GM23338 (cell line): ENCODE measurements at regions not wholly inside any gene's neighbourhood (a gene's known extent, or its start where the extent isn't known, plus 50 kb on each side); places are given as distances from the start of the nearest gene placed in this dataset.

Experiments
- ATAC-seq: fragments of 200-7000 bp; cut with Tn5 transposase; 3 replicates; pipeline ENCODE4 v1.9.1; 2020
- DNase-seq: peaks from one replicate; pipeline ENCODE4 v3.0.0-alpha.2; 2015; ENCODE audit warnings: low spot score
- H2AFZ ChIP-seq: fragments of 200-600 bp; sonication (generic); 2 replicates; pipeline ENCODE4 v1.8.0; 2016; ENCODE audit warnings: antibody characterized with exemption, mild to moderate bottlenecking, moderate library complexity
- H3F3A ChIP-seq: fragments of 200-600 bp; sonication (generic); replicated peaks from 2 replicates; pipeline ENCODE4 v1.8.0; 2017; ENCODE audit warnings: antibody characterized with exemption, mixed run types, low read depth
- H3K27ac ChIP-seq: fragments of 200-600 bp; sonication (generic); 2 replicates; pipeline ENCODE4 v1.6.1; 2016; ENCODE audit warnings: low read depth
- H3K27me3 ChIP-seq: fragments of 200-600 bp; sonication (generic); 2 replicates; pipeline ENCODE4 v1.8.0; 2016; ENCODE audit warnings: mild to moderate bottlenecking, mixed run types, moderate library complexity; ENCODE audit not compliant: insufficient read depth
- H3K36me3 ChIP-seq: fragments of 200-600 bp; sonication (generic); 2 replicates; pipeline ENCODE4 v1.8.0; 2016; ENCODE audit warnings: mild to moderate bottlenecking; ENCODE audit not compliant: insufficient read depth
- H3K4me1 ChIP-seq: fragments of 200-600 bp; sonication (generic); 2 replicates; pipeline ENCODE4 v1.8.0; 2016; ENCODE audit warnings: mild to moderate bottlenecking, moderate library complexity; ENCODE audit not compliant: insufficient read depth
- H3K4me2 ChIP-seq: fragments of 200-600 bp; sonication (generic); 2 replicates; pipeline ENCODE4 v1.7.1; 2017; ENCODE audit warnings: mixed run types
- H3K4me3 ChIP-seq: fragments of 200-600 bp; sonication (generic); 2 replicates; pipeline ENCODE4 v1.6.1; 2016; ENCODE audit warnings: mixed run types
- H3K79me2 ChIP-seq: fragments of 200-600 bp; sonication (generic); replicated peaks from 2 replicates; pipeline ENCODE4 v1.8.0; 2017; ENCODE audit warnings: mild to moderate bottlenecking; ENCODE audit not compliant: insufficient read depth
- H3K9me2 ChIP-seq: fragments of 200-600 bp; sonication (generic); 2 replicates; pipeline ENCODE4 v1.8.0; 2017; ENCODE audit not compliant: insufficient read depth
- H4K20me1 ChIP-seq: fragments of 200-600 bp; sonication (generic); replicated peaks from 2 replicates; pipeline ENCODE4 v1.8.0; 2017; ENCODE audit warnings: mild to moderate bottlenecking; ENCODE audit not compliant: insufficient read depth
- H3K27ac Mint-ChIP-seq: 2 replicates; pipeline ENCODE4 v1.8.0; 2020; ENCODE audit warnings: inconsistent platforms, mild to moderate bottlenecking, moderate library complexity, mixed read lengths
- H3K27me3 Mint-ChIP-seq: 3 replicates; pipeline ENCODE4 v1.8.0; 2022; ENCODE audit warnings: low read depth, mild to moderate bottlenecking, moderate library complexity, mixed read lengths, inconsistent platforms; ENCODE audit not compliant: insufficient read depth, poor library complexity
- H3K36me3 Mint-ChIP-seq: 3 replicates; pipeline ENCODE4 v1.8.0; 2021; ENCODE audit warnings: low read depth, mild to moderate bottlenecking, inconsistent platforms, moderate library complexity, mixed read lengths
- H3K4me1 Mint-ChIP-seq: 3 replicates; pipeline ENCODE4 v1.8.0; 2020; ENCODE audit warnings: mild to moderate bottlenecking, inconsistent platforms, mixed read lengths
- H3K4me3 Mint-ChIP-seq: 3 replicates; pipeline ENCODE4 v1.8.0; 2021; ENCODE audit warnings: moderate library complexity, mild to moderate bottlenecking, inconsistent platforms, mixed read lengths
- H3K9me3 Mint-ChIP-seq: 3 replicates; pipeline ENCODE4 v1.8.0; 2020; ENCODE audit warnings: moderate library complexity, mild to moderate bottlenecking, inconsistent platforms, mixed read lengths
- CREB1 ChIP-seq: fragments of 250-450 bp; sonication (Bioruptor Pico); IDR thresholded peaks from 2 replicates; pipeline ENCODE4 v1.5.0; 2020; ENCODE audit warnings: low read depth, mild to moderate bottlenecking, moderate library complexity
- CTCF ChIP-seq, 2 experiments: fragments of 200-600 bp in 1 of 2; sonication (generic) in 1 of 2; conservative IDR thresholded peaks; 2 replicates each; pipeline versions ENCODE4 v1.5.1 to v1.6.1; 2016 to 2017; ENCODE audit warnings: antibody characterized with exemption in 2 of 2, low read depth in 2 of 2, mild to moderate bottlenecking in 2 of 2, moderate library complexity in 1 of 2
- ETS1 ChIP-seq: IDR thresholded peaks from 2 replicates; pipeline ENCODE4 v1.6.1; 2016; ENCODE audit warnings: antibody characterized with exemption
- EZH2 ChIP-seq: fragments of 200-600 bp; sonication (generic); IDR thresholded peaks from one replicate; pipeline ENCODE4 v1.8.0; 2017; ENCODE audit warnings: antibody characterized with exemption, mild to moderate bottlenecking, low read depth; ENCODE audit not compliant: unreplicated experiment
- EZH2phosphoT487 ChIP-seq: fragments of 200-600 bp; sonication (generic); IDR thresholded peaks from one replicate; pipeline ENCODE4 v1.8.1; 2018; ENCODE audit warnings: antibody characterized with exemption; ENCODE audit not compliant: unreplicated experiment
- JUNB ChIP-seq: IDR thresholded peaks from one replicate; pipeline ENCODE4 v1.6.1; 2016; ENCODE audit warnings: antibody characterized with exemption; ENCODE audit not compliant: unreplicated experiment
- NANOG ChIP-seq: IDR thresholded peaks from 2 replicates; pipeline ENCODE4 v1.6.1; 2016; ENCODE audit warnings: antibody characterized with exemption, borderline replicate concordance
- POLR2AphosphoS5 ChIP-seq: IDR thresholded peaks from 2 replicates; pipeline ENCODE4 v1.6.1; 2016; ENCODE audit warnings: antibody characterized with exemption, low read depth
- REST ChIP-seq: IDR thresholded peaks from one replicate; pipeline ENCODE4 v1.6.1; 2018; ENCODE audit warnings: antibody characterized with exemption; ENCODE audit not compliant: unreplicated experiment
- STAT1 ChIP-seq: IDR thresholded peaks from one replicate; pipeline ENCODE4 v1.6.1; 2016; ENCODE audit warnings: antibody characterized with exemption; ENCODE audit not compliant: unreplicated experiment
- ZNF114 ChIP-seq: fragments of 250-450 bp; sonication (Bioruptor Pico); IDR thresholded peaks from 2 replicates; pipeline ENCODE4 v1.5.0; 2020; ENCODE audit warnings: mild to moderate bottlenecking, moderate library complexity
- ZNF331 ChIP-seq: fragments of 250-450 bp; sonication (Bioruptor Pico); IDR thresholded peaks from 2 replicates; pipeline ENCODE4 v1.5.0; 2020; ENCODE audit warnings: low read depth, mild to moderate bottlenecking, moderate library complexity
- ZNF462 ChIP-seq: fragments of 250-450 bp; sonication (Bioruptor Pico); IDR thresholded peaks from 2 replicates; pipeline ENCODE4 v1.5.0; 2020; ENCODE audit warnings: mild to moderate bottlenecking, moderate library complexity

- Histone ChIP-seq H4K20me1 (no peaks in the 10 kb centered on the region), H2AFZ (no peak overlapping the region), H3K79me2 (no peaks in the 10 kb centered on the region), H3K27ac (no peak overlapping the region), H3K4me3 (no peak overlapping the region), H3F3A (no peaks in the 10 kb centered on the region), H3K36me3 (no peaks in the 10 kb centered on the region), H3K4me2 (no peak overlapping the region), H3K27me3 (no peaks in the 10 kb centered on the region), H3K4me1 (no peaks in the 10 kb centered on the region), H3K9me2 (peaks cover 19% of the 10 kb centered on the region)
- H3K4me1 Mint-ChIP-seq: no peaks in the 10 kb centered on the region
- DNase-seq: no peak
- H3K4me3 Mint-ChIP-seq: no peak overlapping the region
- H3K27me3 Mint-ChIP-seq: no peaks in the 10 kb centered on the region
- TF ChIP-seq NANOG: no peak
- TF ChIP-seq CTCF (conservative IDR thresholded peaks at IDR 0.05; ENCODE audit: low read depth in 2 of 2): no peak
- TF ChIP-seq REST: no peak
- TF ChIP-seq ZNF114 (CRISPR knock-in tag): no peak
- TF ChIP-seq STAT1: no peak
- no peak for TF ChIP-seq JUNB
- TF ChIP-seq CREB1 (CRISPR knock-in tag): no peak
- no peak for TF ChIP-seq ETS1
- TF ChIP-seq EZH2: no peak
- no peak for TF ChIP-seq ZNF462 (CRISPR knock-in tag)
- TF ChIP-seq ZNF331: no peak
- TF ChIP-seq EZH2phosphoT487: no peak
- TF ChIP-seq POLR2AphosphoS5: no peak
- no peaks in the 10 kb centered on the region for H3K36me3 Mint-ChIP-seq
- H3K9me3 Mint-ChIP-seq: no peaks in the 10 kb centered on the region; the same call in 2 of the 3 replicates
- ATAC-seq: no peak
- no peak overlapping the region for H3K27ac Mint-ChIP-seq
These were observed 303.7 kb upstream of the RUNX1 start for GRCh38 chr21:35352793-35353192.
